ENCODE measurements at regions not wholly inside any gene's neighbourhood (a gene's known extent, or its start where the extent isn't known, plus 50 kb on each side); places are given as distances from the start of the nearest gene placed in this dataset.

DNA sequence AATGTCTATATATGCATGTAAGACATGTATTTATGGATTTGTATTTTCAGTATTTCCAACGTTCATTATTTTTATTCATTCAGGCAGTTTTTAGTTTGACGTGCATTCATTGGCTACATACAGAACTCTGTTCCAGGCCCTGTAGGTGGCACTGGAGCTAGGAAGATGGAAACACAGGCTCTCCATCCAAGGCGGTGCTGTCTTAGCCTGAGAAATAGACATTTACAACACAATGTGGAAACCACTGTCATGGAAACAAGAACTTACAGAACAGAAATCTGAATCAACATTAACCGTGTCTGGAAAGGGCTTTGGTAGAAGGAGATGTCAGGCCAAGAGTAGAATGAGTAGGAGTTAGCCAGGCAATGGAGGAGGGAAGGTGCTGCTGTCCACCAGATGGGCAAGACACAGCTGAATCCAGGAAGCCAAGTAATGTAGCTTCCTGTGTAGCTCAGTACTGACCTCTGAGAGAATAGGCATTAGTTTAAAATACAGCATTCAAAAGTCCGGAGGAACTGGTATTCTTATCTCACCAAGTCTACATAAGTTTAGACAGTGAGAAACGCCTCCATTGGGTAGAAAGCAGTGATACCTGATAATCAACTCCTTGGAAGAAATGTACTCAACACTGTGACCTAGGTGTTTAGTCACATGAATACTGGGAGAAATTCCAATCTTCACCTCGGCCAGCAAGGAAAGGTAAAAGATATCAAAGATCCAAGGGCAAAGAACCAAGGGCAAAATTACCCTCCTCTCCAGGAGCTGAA lies 388.6 kb upstream of the CDH6 start:
- DNase-seq (ENCODE audit: low spot score) (no peak), ATAC-seq (no peak)
- intact Hi-C loops (cut with DNase I): no loop called here

DNA sequence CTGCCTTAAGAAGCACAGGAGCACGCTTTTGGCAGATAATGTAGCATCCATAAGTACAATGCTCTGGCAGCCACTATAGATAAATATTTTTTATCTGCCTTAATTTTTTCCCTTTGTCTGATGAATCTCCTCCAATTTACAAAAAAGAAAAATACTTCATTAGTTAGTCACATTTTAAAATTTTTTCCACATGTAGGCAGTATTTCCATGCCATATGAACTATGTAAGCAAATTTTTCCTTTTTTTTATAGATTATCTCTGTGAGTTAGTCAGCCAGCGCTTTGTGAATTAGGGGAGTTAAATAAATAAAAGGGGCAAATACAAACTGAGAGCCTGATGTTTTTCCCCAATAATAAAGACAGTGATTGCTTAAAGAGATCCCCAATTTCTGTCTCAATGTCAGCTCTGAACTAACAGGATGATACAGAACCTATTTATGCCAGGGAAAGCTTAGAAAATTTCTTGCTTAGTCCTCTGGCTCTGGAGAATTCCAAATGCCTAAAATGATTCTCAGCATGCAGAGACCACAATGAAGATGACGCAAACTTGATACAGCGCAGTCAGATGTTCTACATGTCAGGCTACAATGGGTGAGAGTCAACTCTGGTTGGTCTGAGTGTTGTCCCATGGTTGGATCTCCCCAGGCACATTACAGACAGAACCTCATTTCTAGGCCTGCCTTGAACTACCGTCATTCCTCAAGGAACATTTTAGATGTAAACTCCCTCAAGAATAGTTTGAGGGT lies 390.4 kb upstream of the CDH6 start:
- intact Hi-C loops (cut with DNase I): no loop called here
- DNase-seq (ENCODE audit: low spot score) (no peak), ATAC-seq (no peak)

GRCh38 chr5:30781643-30782042 lies 411.8 kb upstream of the CDH6 start:
- ATAC-seq: no peak
- no peak for DNase-seq (ENCODE audit: low spot score)
- intact Hi-C loops (cut with DNase I): no loop called here

DNA sequence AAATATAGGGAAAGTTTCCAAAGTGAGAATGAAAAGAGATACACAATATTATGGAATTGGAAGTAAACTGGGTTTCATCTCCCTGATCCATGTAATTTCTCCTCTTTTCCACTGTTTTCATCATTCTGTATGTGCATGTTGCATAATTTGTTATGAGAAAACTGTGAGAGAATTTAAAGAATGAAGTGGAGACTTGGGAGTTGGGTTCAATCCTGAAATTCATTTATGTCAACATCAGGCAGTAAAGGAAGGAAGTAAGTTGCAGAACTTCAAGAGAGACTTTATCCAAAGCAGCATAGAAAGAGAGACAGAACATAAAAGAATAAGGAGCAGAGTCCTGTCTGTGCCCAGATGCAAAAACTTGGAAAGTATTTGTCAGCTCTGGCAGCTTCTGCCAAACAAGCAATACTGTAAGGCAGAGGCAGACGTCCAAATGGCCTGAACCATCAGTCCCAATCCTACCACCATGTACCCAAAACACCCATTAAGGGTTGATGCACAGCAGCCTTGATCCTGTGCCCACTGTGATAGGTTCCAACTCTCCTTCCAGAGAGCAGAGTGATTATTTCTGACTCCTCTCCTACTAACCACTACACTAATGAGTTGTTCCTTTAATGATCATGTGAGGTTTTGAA lies 425.3 kb upstream of the CDH6 start:
- DNase-seq (ENCODE audit: low spot score) (no peak), ATAC-seq (no peak)
- intact Hi-C loops (cut with DNase I): no loop called here

DNA sequence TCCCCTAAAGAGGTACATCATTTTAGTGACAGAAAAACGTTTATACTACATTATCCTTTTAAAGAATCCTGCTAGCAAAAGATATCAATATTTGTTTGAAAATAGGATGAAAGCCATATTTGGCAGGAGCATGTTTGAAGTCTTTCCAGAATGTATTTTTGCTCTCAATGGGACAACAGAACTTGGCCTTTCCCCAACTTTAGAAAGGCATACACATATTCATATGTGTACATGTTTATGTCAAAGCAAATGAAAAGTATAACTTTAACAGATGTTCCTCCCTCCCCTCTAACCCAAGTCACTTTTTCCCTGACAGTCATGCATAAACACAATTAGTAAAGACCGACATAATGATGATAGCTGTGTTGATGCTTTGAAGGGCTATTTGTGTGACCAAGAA lies 427.8 kb upstream of the CDH6 start:
- DNase-seq (ENCODE audit: low spot score) (no peak), ATAC-seq (no peak)
- intact Hi-C loops (cut with DNase I): no loop called here

GRCh38 chr5:30765227-30765626 lies 428.3 kb upstream of the CDH6 start:
- DNase-seq (ENCODE audit: low spot score): no peak
- no peak for ATAC-seq
- intact Hi-C loops (cut with DNase I): no loop called here

- intact Hi-C loops (cut with DNase I): no loop called here
- ATAC-seq: no peak
- DNase-seq (ENCODE audit: low spot score): no peak
Measured at GRCh38 chr5:30764704-30765103, 428.8 kb upstream of the CDH6 start.

GRCh38 chr5:30759731-30760130 lies 433.8 kb upstream of the CDH6 start:
- ATAC-seq (no peak), DNase-seq (ENCODE audit: low spot score) (no peak)
- intact Hi-C loops (cut with DNase I): no loop called here

DNA sequence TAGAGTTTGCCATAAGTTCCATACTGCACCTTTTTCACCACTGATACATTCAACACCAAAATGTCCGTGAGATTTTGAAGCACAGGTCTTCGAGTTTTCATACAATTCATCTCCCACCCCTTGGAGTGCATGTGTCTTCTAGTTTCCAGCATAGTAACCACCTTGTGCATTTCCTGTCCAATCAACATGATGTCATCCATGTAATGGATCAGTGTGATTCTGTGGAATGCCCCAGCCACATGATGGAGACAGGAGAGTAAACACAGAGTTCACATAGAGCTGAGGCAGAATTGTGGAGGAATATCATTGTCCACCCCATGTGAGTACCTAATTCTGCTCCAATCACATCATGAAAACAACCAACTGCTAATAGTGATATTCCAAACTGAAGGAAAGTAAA lies 441.5 kb upstream of the CDH6 start:
- intact Hi-C loops (cut with DNase I): no loop called here
- DNase-seq (ENCODE audit: low spot score) (no peak), ATAC-seq (no peak)

DNA sequence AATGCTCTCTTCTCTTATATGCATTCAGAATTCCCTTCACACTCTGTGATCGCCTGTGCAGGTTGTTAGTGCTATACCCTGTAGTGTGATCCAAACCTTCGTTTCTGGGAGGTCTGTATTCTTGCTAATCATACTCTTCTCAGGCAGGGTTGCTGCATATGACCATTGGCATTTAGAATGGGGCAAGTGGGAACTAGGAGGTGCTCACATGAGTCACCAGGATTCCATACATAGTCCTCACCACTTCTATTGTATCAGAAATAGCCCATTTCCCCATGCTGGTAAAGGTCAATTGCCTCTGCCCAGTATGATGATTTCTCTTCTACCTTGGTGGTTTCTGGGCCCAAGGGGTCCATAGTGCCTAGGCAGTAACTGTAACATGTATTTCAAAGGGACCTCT lies 443.5 kb upstream of the CDH6 start:
- ATAC-seq (no peak), DNase-seq (ENCODE audit: low spot score) (no peak)
- intact Hi-C loops (cut with DNase I): no loop called here

DNA sequence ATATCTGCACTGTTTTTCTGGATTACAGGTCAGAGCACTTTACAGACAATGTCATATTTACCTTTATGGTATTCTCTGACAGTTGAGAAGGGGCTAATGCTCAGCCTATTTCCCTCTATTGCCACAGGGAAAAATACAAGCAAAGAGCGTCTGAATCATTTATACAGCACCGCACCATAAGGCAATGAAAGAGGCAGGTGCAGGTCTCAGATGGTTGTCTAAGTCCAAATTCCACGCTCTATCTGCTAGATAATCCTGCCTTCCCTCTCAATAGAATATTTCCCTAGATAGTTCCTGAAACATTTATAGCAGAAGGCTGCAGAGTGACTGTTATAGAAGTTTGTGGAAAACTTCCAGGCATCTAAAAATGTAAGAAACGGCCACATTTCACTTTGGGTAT lies 446.1 kb upstream of the CDH6 start:
- intact Hi-C loops (cut with DNase I): no loop called here
- no peak for ATAC-seq
- no peak for DNase-seq (ENCODE audit: low spot score)

DNA sequence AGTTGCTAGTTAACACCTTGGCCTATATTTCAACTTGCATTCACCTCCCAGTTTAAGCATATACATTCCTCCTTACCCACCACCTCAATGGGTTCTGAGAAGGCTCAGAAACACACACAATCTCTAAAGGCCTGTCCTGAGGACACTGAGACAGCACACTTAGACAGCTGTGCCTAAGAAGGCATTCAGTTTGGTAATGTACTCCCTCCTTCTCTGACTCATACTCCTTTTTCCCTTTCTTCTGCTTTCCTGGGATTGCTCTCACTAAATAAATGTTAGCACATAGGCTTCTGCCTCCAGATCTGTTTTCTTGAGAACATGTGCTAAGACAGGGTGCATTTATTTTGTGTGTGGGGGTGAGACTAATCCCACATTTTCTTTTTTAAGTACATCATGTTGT lies 456.8 kb upstream of the CDH6 start:
- ATAC-seq (no peak), DNase-seq (ENCODE audit: low spot score) (no peak)
- intact Hi-C loops (cut with DNase I): no loop called here

GRCh38 chr5:30734118-30734517 lies 459.4 kb upstream of the CDH6 start:
- ATAC-seq: no peak
- no peak for DNase-seq (ENCODE audit: low spot score)
- intact Hi-C loops (cut with DNase I): no loop called here

- no peak for DNase-seq (ENCODE audit: low spot score)
- ATAC-seq: no peak
- intact Hi-C loops (cut with DNase I): no loop called here
Measured at GRCh38 chr5:30725073-30725472, 468.4 kb upstream of the CDH6 start.

GRCh38 chr5:30698217-30698616 lies 495.3 kb upstream of the CDH6 start:
- no peak for ATAC-seq
- intact Hi-C loops (cut with DNase I): no loop called here
- no peak for DNase-seq (ENCODE audit: low spot score)

- DNase-seq (ENCODE audit: low spot score): no peak
- ATAC-seq: no peak
- intact Hi-C loops (cut with DNase I): no loop called here
Measured at GRCh38 chr5:30693326-30693725, 500.2 kb upstream of the CDH6 start.

GRCh38 chr5:30690931-30691330 lies 502.6 kb upstream of the CDH6 start:
- ATAC-seq: no peak
- intact Hi-C loops (cut with DNase I): no loop called here
- no peak for DNase-seq (ENCODE audit: low spot score)

GRCh38 chr5:30687461-30687860 lies 506.0 kb upstream of the CDH6 start:
- DNase-seq (ENCODE audit: low spot score) (no peak), ATAC-seq (no peak)
- intact Hi-C loops (cut with DNase I): no loop called here

- DNase-seq (ENCODE audit: low spot score) (no peak), ATAC-seq (no peak)
- intact Hi-C loops (cut with DNase I): no loop called here
Measured at GRCh38 chr5:30686530-30686929, 507.0 kb upstream of the CDH6 start.

DNA sequence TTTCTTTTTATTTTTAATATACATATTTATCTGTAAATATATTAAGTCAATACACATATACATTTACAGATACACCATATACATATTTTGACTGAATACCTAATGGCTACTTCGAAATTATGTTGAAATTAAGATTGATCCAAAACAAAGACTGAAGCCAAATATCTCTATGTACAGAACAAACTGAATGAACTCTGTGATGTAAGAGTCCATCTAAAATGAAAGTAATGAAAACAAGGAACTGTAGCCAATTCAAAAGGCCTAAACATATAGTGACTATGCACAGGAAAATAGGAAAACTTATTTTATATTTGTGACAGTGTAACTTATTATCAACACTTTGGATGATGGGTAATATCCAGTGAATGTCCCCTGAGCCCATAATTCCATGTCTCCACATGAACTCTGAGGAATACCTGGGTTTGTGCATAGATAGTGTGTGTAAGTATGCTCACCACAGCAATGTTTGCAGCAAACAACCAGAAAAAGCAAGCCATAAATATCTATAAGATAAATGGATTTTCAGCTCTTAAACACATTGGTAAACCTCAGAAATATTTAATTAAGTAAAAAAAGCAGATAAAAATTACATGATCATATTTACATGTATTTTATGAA lies 517.2 kb upstream of the CDH6 start:
- ATAC-seq (no peak), DNase-seq (ENCODE audit: low spot score) (no peak)
- intact Hi-C loops (cut with DNase I): no loop called here
